ENCODE measurements at regions not wholly inside any gene's neighbourhood (a gene's known extent, or its start where the extent isn't known, plus 50 kb on each side); places are given as distances from the start of the nearest gene placed in this dataset.

DNA sequence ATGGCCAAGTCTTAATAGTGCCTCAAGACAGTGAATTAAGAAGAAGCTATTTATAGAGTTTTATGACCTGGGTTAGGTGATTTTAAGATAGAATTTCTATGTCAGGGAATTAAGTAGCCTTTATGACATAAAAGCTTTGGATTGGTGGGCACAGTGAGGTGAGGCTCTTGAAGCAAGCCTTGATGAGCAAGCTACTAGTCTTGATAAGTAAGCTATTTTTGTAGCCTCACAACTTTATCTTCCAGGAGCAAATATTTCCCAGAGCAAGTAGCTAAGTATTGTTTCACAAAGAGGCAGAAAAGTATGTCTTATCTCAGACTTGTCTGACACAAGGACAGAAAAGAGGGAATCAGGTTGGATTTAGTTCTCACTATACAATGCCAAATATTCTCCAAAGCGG, 491.7 kb upstream of the RASGRP1 start:
- TF ChIP-seq GATA2 (IDR thresholded peaks at IDR 0.05; ENCODE audit: low read depth, low read length) = no peak
- TF ChIP-seq GATA3 (IDR thresholded peaks at IDR 0.05; ENCODE audit: low read depth, low read length) = no peak

Data from SH-SY5Y (cell line).